Ovary (tissue), 3 donors: ENCODE measurements at regions not wholly inside any gene's neighbourhood (a gene's known extent, or its start where the extent isn't known, plus 50 kb on each side); places are given as distances from the start of the nearest gene placed in this dataset.

Experiments
- CTCF ChIP-seq, 3 donors: fragments of 450-650 bp in 2 of 3; fragments of 200-600 bp in 1 of 3; IDR thresholded peaks; one replicate each; pipeline versions ENCODE4 v1.5.1 to v1.8.0; 2016 to 2022; ENCODE audit warnings: antibody characterized with exemption in 3 of 3, mild to moderate bottlenecking in 1 of 3
- POLR2A ChIP-seq: fragments of 450-650 bp; IDR thresholded peaks from one replicate; pipeline ENCODE4 v1.6.1; 2017; ENCODE audit warnings: antibody characterized with exemption, mild to moderate bottlenecking, moderate library complexity
- donor health status: DM: no; HTN: no; CAD: no.

GRCh38 chr16:9647981-9648701, 534.1 kb downstream of the GRIN2A start:
- peak in 2 of 3 donors; percentile 27 to 42 for TF ChIP-seq CTCF (IDR thresholded peaks at IDR 0.05)
- TF ChIP-seq POLR2A: no peak
